Stomach (tissue), 4 donors: ENCODE measurements at regions not wholly inside any gene's neighbourhood (a gene's known extent, or its start where the extent isn't known, plus 50 kb on each side); places are given as distances from the start of the nearest gene placed in this dataset.

ENCODE experiments used
- CTCF ChIP-seq, 7 experiments: fragments of 450-650 bp in 4 of 7; fragments of 200-600 bp in 3 of 7; sonication (generic) in 3 of 7; IDR thresholded peaks; one replicate each; pipeline ENCODE4 v1.5.1; 2016 to 2019; ENCODE audit warnings: antibody characterized with exemption in 7 of 7, control low read depth in 2 of 7, mild to moderate bottlenecking in 1 of 7
- EP300 ChIP-seq: sonication (generic); formaldehyde crosslinking; IDR thresholded peaks from one replicate; pipeline ENCODE4 v1.6.1; 2017; ENCODE audit warnings: antibody characterized with exemption
- POLR2A ChIP-seq, 4 donors: fragments of 450-650 bp; IDR thresholded peaks; one replicate each; pipeline ENCODE4 v1.6.1; 2016; ENCODE audit warnings: antibody characterized with exemption in 4 of 4, control low read depth in 2 of 4, mild to moderate bottlenecking in 1 of 4, moderate library complexity in 1 of 4
- POLR2AphosphoS5 ChIP-seq, 3 donors: sonication (generic); formaldehyde crosslinking; IDR thresholded peaks; one replicate each; pipeline ENCODE4 v1.6.1; 2016; ENCODE audit warnings: antibody characterized with exemption in 3 of 3

DNA sequence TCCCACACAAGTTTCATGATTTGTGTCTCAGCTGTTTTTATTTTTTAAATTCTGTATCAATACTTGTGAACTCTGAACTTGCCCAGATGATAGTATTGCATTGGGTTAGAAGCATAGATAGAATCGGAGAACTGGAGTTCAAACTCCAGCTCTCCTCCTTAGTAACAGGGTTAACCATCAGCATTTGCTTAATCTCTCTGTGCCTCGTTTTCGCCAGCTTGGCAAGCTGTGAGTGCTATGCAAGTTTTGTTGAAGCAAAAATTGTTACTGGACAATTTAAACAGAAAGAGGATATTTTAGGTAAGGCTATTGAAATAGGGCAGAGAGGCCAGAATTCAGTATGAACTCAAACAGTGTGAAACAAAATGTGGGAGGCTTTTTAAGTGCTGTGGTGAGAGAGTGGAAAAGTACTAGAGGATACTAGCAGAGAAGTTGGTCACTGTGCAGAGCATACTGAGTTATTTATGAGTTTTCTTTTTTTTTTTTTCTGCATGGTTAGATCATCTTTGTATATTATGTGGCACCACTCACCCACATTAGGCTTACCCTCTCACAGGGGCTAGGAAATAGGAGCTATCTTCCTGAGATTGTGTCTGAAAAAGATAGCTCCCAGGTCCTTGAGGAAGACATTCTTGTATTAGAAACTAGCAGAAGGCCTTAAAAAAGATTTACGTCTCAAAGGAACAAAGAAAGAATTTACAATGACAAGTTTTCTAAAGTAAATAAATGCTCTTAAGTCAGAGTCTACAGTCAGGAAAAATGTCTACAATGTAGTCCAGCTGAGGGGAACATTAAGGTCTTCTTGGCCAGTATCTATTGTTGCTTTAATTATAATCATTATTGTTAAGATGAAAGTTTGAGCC lies 1126.6 kb downstream of the FAT4 start:
- no peak for TF ChIP-seq CTCF (IDR thresholded peaks at IDR 0.05)
- no peak for TF ChIP-seq POLR2AphosphoS5 (IDR thresholded peaks at IDR 0.05)
- no peak for TF ChIP-seq POLR2A (IDR thresholded peaks at IDR 0.05)
- TF ChIP-seq EP300 = no peak
